ENCODE measurements at regions not wholly inside any gene's neighbourhood (a gene's known extent, or its start where the extent isn't known, plus 50 kb on each side); places are given as distances from the start of the nearest gene placed in this dataset.
"Not testable (repeated sequence)": the region's sequence is repeated elsewhere in the genome, so short reads cannot be mapped to it uniquely, and the experiment has no call there.

DNA sequence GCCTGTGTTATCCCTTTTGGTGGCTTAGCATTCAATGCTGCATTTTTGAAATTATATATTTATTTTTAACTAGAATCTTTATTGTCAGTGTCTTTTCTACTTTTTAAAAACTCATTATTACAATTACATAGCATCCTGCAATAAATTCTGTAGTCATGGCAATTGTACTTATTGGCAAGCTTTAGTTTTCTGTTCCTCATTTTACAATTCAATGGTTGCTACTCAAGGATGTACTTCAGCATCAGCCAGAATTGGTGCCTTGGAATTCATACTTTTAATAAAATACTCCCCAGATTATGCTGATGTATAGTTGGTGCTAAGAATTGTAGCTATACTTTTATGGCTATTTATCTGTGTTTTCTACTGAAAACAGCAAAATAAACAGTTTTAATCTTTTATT is 1756.8 kb upstream of the SEL1L start:
- no peak for DNase-seq (ENCODE audit: low read depth in 2 of 2)

- DNase-seq (ENCODE audit: low read depth in 2 of 2), result no peak
Observed at GRCh38 chr14:83291714-83292113, 1758.1 kb upstream of the SEL1L start.

GRCh38 chr14:83294941-83295340 is 1761.3 kb upstream of the SEL1L start:
- no peak for DNase-seq (ENCODE audit: low read depth in 2 of 2)

- DNase-seq (ENCODE audit: low read depth in 2 of 2), result no peak
Observed at GRCh38 chr14:83297361-83297760, 1763.7 kb upstream of the SEL1L start.

GRCh38 chr14:83298016-83298415 is 1764.4 kb upstream of the SEL1L start:
- not testable (repeated sequence) for DNase-seq (ENCODE audit: low read depth in 2 of 2)

GRCh38 chr14:83300476-83301064 is 1766.9 kb upstream of the SEL1L start:
- DNase-seq (ENCODE audit: low read depth in 2 of 2), result no peak

- DNase-seq (ENCODE audit: low read depth in 2 of 2), result no peak
Observed at GRCh38 chr14:83301791-83302190, 1768.1 kb upstream of the SEL1L start.

DNA sequence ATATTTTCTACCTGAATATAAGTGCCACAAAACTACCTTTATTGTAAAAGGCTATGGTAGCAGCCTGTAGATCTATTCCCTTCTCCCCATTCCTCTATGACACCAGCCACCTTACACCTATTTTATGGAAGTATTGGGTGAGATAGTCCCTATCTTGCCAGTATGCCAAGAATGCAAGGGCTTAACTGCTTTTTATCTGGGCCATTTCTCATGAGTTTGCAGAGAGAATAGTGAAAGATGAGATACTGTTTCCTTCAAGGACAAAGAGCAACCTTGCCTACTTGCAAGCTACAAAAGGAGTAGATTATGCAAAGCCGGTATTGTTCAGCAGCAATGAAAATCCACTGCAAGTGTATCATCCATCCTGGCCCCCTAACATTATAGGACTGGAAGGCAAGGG is 1775.6 kb upstream of the SEL1L start:
- DNase-seq (ENCODE audit: low read depth in 2 of 2), result no peak

GRCh38 chr14:83309833-83310232 is 1776.2 kb upstream of the SEL1L start:
- DNase-seq (ENCODE audit: low read depth in 2 of 2), result no peak

DNA sequence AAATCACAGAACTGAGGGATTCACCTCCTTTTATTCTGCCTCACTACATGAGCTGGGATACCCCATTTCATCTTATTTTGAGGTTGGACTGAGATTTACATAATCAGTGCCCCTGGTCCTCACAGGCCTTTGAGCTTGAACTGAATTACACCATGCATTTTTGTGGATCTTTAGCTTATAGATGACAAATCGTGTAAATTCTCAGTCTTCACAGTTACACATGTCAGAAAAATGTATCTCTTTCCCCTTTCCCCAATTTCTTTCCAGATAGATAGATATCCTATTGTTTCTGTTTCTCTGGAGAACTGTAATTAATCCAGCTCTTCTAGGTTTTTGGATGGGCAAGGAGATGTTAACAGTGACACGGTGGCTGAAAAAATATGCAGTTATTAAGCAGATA is 1778.9 kb upstream of the SEL1L start:
- DNase-seq (ENCODE audit: low read depth in 2 of 2), result no peak

DNA sequence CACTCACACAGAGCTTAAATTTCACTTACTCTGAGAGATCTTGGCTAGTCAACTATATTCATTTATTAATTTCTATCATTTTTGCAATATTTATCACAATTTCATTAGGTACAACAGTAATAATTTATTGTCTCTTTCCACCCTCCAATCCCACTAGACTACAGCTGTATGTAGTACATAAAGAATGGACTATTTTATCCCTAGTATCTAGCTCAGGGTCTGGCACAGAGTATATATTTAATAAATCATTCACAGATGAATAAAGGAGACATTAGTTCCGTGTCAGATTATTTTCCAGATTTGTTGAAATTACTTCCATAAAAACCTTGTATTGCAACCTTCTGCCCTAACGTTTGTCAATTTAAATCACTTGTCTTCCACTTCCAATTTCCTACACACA is 1781.1 kb upstream of the SEL1L start:
- no peak for DNase-seq (ENCODE audit: low read depth in 2 of 2)

DNA sequence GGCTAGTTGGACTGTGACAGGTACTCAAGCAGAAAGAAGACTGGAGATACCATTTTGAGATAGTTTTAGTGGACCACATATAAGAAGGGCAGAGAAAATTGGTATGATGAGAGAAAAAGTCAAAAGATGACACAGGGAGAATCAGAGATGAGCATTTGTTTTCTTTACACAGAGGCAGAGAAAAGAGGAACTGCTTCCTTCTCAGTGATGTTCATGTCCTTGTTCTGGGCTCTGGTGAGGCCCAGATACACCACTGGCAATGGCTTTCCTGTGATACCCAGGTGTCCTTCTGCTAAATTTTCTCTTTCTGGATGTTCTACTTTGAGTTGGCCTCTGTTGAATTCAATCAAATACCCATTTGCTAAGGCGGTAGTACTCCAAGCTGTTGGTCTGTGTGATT is 1782.7 kb upstream of the SEL1L start:
- no peak for DNase-seq (ENCODE audit: low read depth in 2 of 2)

GRCh38 chr14:83320837-83321236 is 1787.2 kb upstream of the SEL1L start:
- DNase-seq (ENCODE audit: low read depth in 2 of 2), result no peak

DNA sequence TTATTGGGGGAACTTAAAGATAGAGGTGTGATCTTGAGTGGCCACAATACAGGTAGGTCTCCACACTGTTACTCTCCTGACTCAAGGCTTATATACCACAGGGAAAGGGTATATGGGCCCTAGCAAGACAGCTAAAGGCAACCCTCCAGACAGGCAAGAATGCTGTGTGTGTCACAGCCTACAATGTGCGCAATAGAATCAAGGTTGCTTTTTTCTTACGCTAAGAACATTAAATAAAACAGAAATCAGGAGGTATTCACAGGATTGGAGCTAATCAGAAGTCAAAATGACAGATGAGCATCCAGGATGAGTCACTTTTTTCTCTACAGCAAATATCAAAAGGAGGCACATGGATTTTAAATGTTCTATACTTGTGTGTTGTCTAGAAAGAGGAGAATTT is 1797.9 kb upstream of the SEL1L start:
- no peak for DNase-seq (ENCODE audit: low read depth in 2 of 2)

GRCh38 chr14:83342590-83342989 is 1808.9 kb upstream of the SEL1L start:
- no peak for DNase-seq (ENCODE audit: low read depth in 2 of 2)

GRCh38 chr14:83347874-83348273 is 1814.2 kb upstream of the SEL1L start:
- DNase-seq (ENCODE audit: low read depth in 2 of 2), result no peak

- DNase-seq (ENCODE audit: low read depth in 2 of 2), result no peak
Observed at GRCh38 chr14:83355609-83356008, 1822.0 kb upstream of the SEL1L start.

DNA sequence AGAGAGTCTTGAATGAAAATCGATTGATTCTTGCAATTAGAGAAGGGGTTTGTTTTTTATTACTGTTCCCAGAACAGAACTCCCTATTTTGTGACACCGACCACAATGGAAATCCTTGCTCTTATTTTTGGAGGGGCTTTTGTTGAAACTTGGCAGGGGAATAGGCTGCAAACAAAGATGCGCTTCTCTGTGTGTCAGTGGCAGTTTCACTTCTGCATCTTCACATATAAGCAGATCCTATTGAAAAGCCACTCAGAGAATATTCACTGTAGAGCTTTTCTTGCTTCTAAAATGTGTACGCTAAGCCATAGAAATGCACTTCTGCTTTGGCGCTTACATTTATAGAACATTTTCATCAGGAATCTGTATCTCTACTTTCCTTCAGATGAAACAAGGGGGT is 1822.4 kb upstream of the SEL1L start:
- DNase-seq (ENCODE audit: low read depth in 2 of 2), result no peak

- DNase-seq (ENCODE audit: low read depth in 2 of 2), result no peak
Observed at GRCh38 chr14:83372271-83372670, 1838.6 kb upstream of the SEL1L start.

- DNase-seq (ENCODE audit: low read depth in 2 of 2), result no peak
Observed at GRCh38 chr14:83379436-83379835, 1845.8 kb upstream of the SEL1L start.

DNA sequence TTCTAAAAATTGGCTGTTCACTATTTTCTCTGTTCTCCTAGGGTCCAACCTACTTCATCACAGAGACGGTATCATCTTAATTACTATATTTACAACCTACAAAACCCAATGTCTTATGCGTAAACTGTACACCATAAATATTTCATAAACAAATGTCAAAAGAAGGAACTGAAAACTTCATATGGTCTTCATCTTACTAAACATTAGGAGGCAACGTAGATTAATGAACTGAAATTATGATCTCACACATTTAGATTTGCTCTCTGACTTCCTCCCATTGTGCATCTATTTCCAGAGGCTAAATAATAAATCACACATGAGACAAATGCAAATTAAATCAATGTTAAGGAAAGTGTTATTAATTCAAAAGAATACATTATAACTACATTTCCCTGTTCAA is 1850.6 kb upstream of the SEL1L start:
- no peak for DNase-seq (ENCODE audit: low read depth in 2 of 2)

DNA sequence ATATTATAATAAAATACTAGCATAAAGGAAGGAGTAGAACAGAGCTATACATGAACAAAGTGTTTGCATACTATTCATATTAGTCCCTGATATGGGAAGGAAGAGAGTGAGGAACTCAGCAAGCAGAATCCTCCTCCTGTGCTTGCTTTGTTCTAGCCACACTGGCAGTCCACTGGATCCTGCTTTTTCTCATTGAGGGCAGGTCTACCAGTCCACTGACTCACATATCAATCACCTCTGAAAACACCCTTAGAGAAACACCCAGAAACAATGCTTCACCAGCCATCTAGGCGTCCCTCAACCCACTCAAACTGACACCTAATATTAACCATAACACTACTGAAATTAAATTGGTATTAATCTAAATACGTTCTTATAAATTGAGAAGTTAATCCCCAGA is 1861.7 kb upstream of the SEL1L start:
- no peak for DNase-seq (ENCODE audit: low read depth in 2 of 2)

- DNase-seq (ENCODE audit: low read depth in 2 of 2), result no peak
Observed at GRCh38 chr14:83416476-83416875, 1882.8 kb upstream of the SEL1L start.

DNA sequence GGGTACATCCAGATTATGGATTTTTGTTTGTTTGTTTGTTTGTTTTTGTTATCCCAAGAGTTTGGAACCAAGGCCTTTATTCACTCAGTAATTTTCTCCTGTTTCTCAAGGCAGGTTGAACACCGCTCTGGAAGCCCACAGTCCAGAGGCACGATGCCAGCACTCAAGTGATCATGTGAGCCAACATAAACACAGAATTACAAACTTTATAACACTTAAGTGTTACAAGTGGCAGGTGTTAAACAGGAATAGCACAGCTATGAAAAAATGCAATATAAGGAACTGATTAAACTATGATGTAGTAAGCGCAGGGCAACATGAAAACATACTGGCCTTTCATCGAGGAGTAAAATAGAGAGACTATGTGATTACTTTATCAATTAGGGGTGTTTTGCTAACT is 1885.8 kb upstream of the SEL1L start:
- no peak for DNase-seq (ENCODE audit: low read depth in 2 of 2)

- no peak for DNase-seq (ENCODE audit: low read depth in 2 of 2)
Observed at GRCh38 chr14:83421711-83422110, 1888.1 kb upstream of the SEL1L start.

All from stimulated activated CD4-positive, alpha-beta T cell treated with anti-CD3 and anti-CD28 coated beads, Interleukin-1b, Interleukin-23, amount 100 ng/mL, for 4 hours (primary cell).